GM23338 (cell line): ENCODE measurements at regions not wholly inside any gene's neighbourhood (a gene's known extent, or its start where the extent isn't known, plus 50 kb on each side); places are given as distances from the start of the nearest gene placed in this dataset.

ENCODE experiments used
- ATAC-seq: fragments of 200-7000 bp; cut with Tn5 transposase; 3 replicates; pipeline ENCODE4 v1.9.1; 2020
- DNase-seq: peaks from one replicate; pipeline ENCODE4 v3.0.0-alpha.2; 2015; ENCODE audit warnings: low spot score
- H2AFZ ChIP-seq: fragments of 200-600 bp; sonication (generic); 2 replicates; pipeline ENCODE4 v1.8.0; 2016; ENCODE audit warnings: antibody characterized with exemption, mild to moderate bottlenecking, moderate library complexity
- H3F3A ChIP-seq: fragments of 200-600 bp; sonication (generic); replicated peaks from 2 replicates; pipeline ENCODE4 v1.8.0; 2017; ENCODE audit warnings: antibody characterized with exemption, mixed run types, low read depth
- H3K27ac ChIP-seq: fragments of 200-600 bp; sonication (generic); 2 replicates; pipeline ENCODE4 v1.6.1; 2016; ENCODE audit warnings: low read depth
- H3K27me3 ChIP-seq: fragments of 200-600 bp; sonication (generic); 2 replicates; pipeline ENCODE4 v1.8.0; 2016; ENCODE audit warnings: mild to moderate bottlenecking, mixed run types, moderate library complexity; ENCODE audit not compliant: insufficient read depth
- H3K36me3 ChIP-seq: fragments of 200-600 bp; sonication (generic); 2 replicates; pipeline ENCODE4 v1.8.0; 2016; ENCODE audit warnings: mild to moderate bottlenecking; ENCODE audit not compliant: insufficient read depth
- H3K4me1 ChIP-seq: fragments of 200-600 bp; sonication (generic); 2 replicates; pipeline ENCODE4 v1.8.0; 2016; ENCODE audit warnings: mild to moderate bottlenecking, moderate library complexity; ENCODE audit not compliant: insufficient read depth
- H3K4me2 ChIP-seq: fragments of 200-600 bp; sonication (generic); 2 replicates; pipeline ENCODE4 v1.7.1; 2017; ENCODE audit warnings: mixed run types
- H3K4me3 ChIP-seq: fragments of 200-600 bp; sonication (generic); 2 replicates; pipeline ENCODE4 v1.6.1; 2016; ENCODE audit warnings: mixed run types
- H3K79me2 ChIP-seq: fragments of 200-600 bp; sonication (generic); replicated peaks from 2 replicates; pipeline ENCODE4 v1.8.0; 2017; ENCODE audit warnings: mild to moderate bottlenecking; ENCODE audit not compliant: insufficient read depth
- H3K9me2 ChIP-seq: fragments of 200-600 bp; sonication (generic); 2 replicates; pipeline ENCODE4 v1.8.0; 2017; ENCODE audit not compliant: insufficient read depth
- H4K20me1 ChIP-seq: fragments of 200-600 bp; sonication (generic); replicated peaks from 2 replicates; pipeline ENCODE4 v1.8.0; 2017; ENCODE audit warnings: mild to moderate bottlenecking; ENCODE audit not compliant: insufficient read depth
- H3K27ac Mint-ChIP-seq: 2 replicates; pipeline ENCODE4 v1.8.0; 2020; ENCODE audit warnings: inconsistent platforms, mild to moderate bottlenecking, moderate library complexity, mixed read lengths
- H3K27me3 Mint-ChIP-seq: 3 replicates; pipeline ENCODE4 v1.8.0; 2022; ENCODE audit warnings: low read depth, mild to moderate bottlenecking, moderate library complexity, mixed read lengths, inconsistent platforms; ENCODE audit not compliant: insufficient read depth, poor library complexity
- H3K36me3 Mint-ChIP-seq: 3 replicates; pipeline ENCODE4 v1.8.0; 2021; ENCODE audit warnings: low read depth, mild to moderate bottlenecking, inconsistent platforms, moderate library complexity, mixed read lengths
- H3K4me1 Mint-ChIP-seq: 3 replicates; pipeline ENCODE4 v1.8.0; 2020; ENCODE audit warnings: mild to moderate bottlenecking, inconsistent platforms, mixed read lengths
- H3K4me3 Mint-ChIP-seq: 3 replicates; pipeline ENCODE4 v1.8.0; 2021; ENCODE audit warnings: moderate library complexity, mild to moderate bottlenecking, inconsistent platforms, mixed read lengths
- H3K9me3 Mint-ChIP-seq: 3 replicates; pipeline ENCODE4 v1.8.0; 2020; ENCODE audit warnings: moderate library complexity, mild to moderate bottlenecking, inconsistent platforms, mixed read lengths
- CREB1 ChIP-seq: fragments of 250-450 bp; sonication (Bioruptor Pico); IDR thresholded peaks from 2 replicates; pipeline ENCODE4 v1.5.0; 2020; ENCODE audit warnings: low read depth, mild to moderate bottlenecking, moderate library complexity
- CTCF ChIP-seq, 2 experiments: fragments of 200-600 bp in 1 of 2; sonication (generic) in 1 of 2; conservative IDR thresholded peaks; 2 replicates each; pipeline versions ENCODE4 v1.5.1 to v1.6.1; 2016 to 2017; ENCODE audit warnings: antibody characterized with exemption in 2 of 2, low read depth in 2 of 2, mild to moderate bottlenecking in 2 of 2, moderate library complexity in 1 of 2
- ETS1 ChIP-seq: IDR thresholded peaks from 2 replicates; pipeline ENCODE4 v1.6.1; 2016; ENCODE audit warnings: antibody characterized with exemption
- EZH2 ChIP-seq: fragments of 200-600 bp; sonication (generic); IDR thresholded peaks from one replicate; pipeline ENCODE4 v1.8.0; 2017; ENCODE audit warnings: antibody characterized with exemption, mild to moderate bottlenecking, low read depth; ENCODE audit not compliant: unreplicated experiment
- EZH2phosphoT487 ChIP-seq: fragments of 200-600 bp; sonication (generic); IDR thresholded peaks from one replicate; pipeline ENCODE4 v1.8.1; 2018; ENCODE audit warnings: antibody characterized with exemption; ENCODE audit not compliant: unreplicated experiment
- JUNB ChIP-seq: IDR thresholded peaks from one replicate; pipeline ENCODE4 v1.6.1; 2016; ENCODE audit warnings: antibody characterized with exemption; ENCODE audit not compliant: unreplicated experiment
- NANOG ChIP-seq: IDR thresholded peaks from 2 replicates; pipeline ENCODE4 v1.6.1; 2016; ENCODE audit warnings: antibody characterized with exemption, borderline replicate concordance
- POLR2AphosphoS5 ChIP-seq: IDR thresholded peaks from 2 replicates; pipeline ENCODE4 v1.6.1; 2016; ENCODE audit warnings: antibody characterized with exemption, low read depth
- STAT1 ChIP-seq: IDR thresholded peaks from one replicate; pipeline ENCODE4 v1.6.1; 2016; ENCODE audit warnings: antibody characterized with exemption; ENCODE audit not compliant: unreplicated experiment
- ZNF114 ChIP-seq: fragments of 250-450 bp; sonication (Bioruptor Pico); IDR thresholded peaks from 2 replicates; pipeline ENCODE4 v1.5.0; 2020; ENCODE audit warnings: mild to moderate bottlenecking, moderate library complexity
- ZNF331 ChIP-seq: fragments of 250-450 bp; sonication (Bioruptor Pico); IDR thresholded peaks from 2 replicates; pipeline ENCODE4 v1.5.0; 2020; ENCODE audit warnings: low read depth, mild to moderate bottlenecking, moderate library complexity

- no peak for TF ChIP-seq ZNF114
- TF ChIP-seq JUNB = no peak
- no peak for TF ChIP-seq EZH2
- TF ChIP-seq ZNF331 (CRISPR knock-in tag) = no peak
- H3K27ac Mint-ChIP-seq = no peak overlapping the region
- no peaks in the 10 kb centered on the region for H3K27me3 ChIP-seq
- ATAC-seq (no peak), DNase-seq (no peak)
- H3K4me3 ChIP-seq = no peak overlapping the region
- no peak overlapping the region for H3K27ac ChIP-seq
- no peaks in the 10 kb centered on the region for H3K9me3 Mint-ChIP-seq
- no peak overlapping the region for H3K4me2 ChIP-seq
- H3K36me3 Mint-ChIP-seq = no peaks in the 10 kb centered on the region
- no peaks in the 10 kb centered on the region for H3K36me3 ChIP-seq
- no peaks in the 10 kb centered on the region for H4K20me1 ChIP-seq
- no peaks in the 10 kb centered on the region for H3K9me2 ChIP-seq
- H3K27me3 Mint-ChIP-seq = peaks cover 10% of the 10 kb centered on the region
- no peak overlapping the region for H2AFZ ChIP-seq
- peaks cover 11% of the 10 kb centered on the region for H3K4me1 Mint-ChIP-seq
- no peaks in the 10 kb centered on the region for H3K4me1 ChIP-seq
- H3F3A ChIP-seq = no peaks in the 10 kb centered on the region
- no peak overlapping the region for H3K4me3 Mint-ChIP-seq
- H3K79me2 ChIP-seq = no peaks in the 10 kb centered on the region
These were observed 149.0 kb upstream of the SOX1 start for GRCh38 chr13:111917901-111918300.

- peaks cover 10% of the 10 kb centered on the region for H3K27me3 Mint-ChIP-seq
- H3K9me3 Mint-ChIP-seq = no peaks in the 10 kb centered on the region
- Histone ChIP-seq H3F3A (no peaks in the 10 kb centered on the region), H2AFZ (no peak overlapping the region), H4K20me1 (no peaks in the 10 kb centered on the region), H3K27ac (no peak overlapping the region), H3K4me1 (no peaks in the 10 kb centered on the region; the same call in 1 of the 2 replicates), H3K4me3 (no peak overlapping the region), H3K27me3 (no peaks in the 10 kb centered on the region), H3K9me2 (no peaks in the 10 kb centered on the region), H3K4me2 (no peak overlapping the region), H3K36me3 (no peaks in the 10 kb centered on the region), H3K79me2 (no peaks in the 10 kb centered on the region)
- H3K4me1 Mint-ChIP-seq = peaks cover 10% of the 10 kb centered on the region
- no peak overlapping the region for H3K4me3 Mint-ChIP-seq
- TF ChIP-seq STAT1 (no peak), EZH2phosphoT487 (no peak), NANOG (no peak), CTCF (conservative IDR thresholded peaks at IDR 0.05; ENCODE audit: low read depth in 2 of 2) (no peak), EZH2 (no peak), CREB1 (CRISPR knock-in tag) (no peak), JUNB (no peak), ETS1 (no peak), ZNF114 (no peak), POLR2AphosphoS5 (no peak)
- no peak overlapping the region for H3K27ac Mint-ChIP-seq
- no peaks in the 10 kb centered on the region for H3K36me3 Mint-ChIP-seq
- DNase-seq (no peak), ATAC-seq (no peak)
These were observed 147.7 kb upstream of the SOX1 start for GRCh38 chr13:111919286-111919685.
